Lower leg skin (tissue), 3 donors: ENCODE measurements at regions not wholly inside any gene's neighbourhood (a gene's known extent, or its start where the extent isn't known, plus 50 kb on each side); places are given as distances from the start of the nearest gene placed in this dataset.

ENCODE experiments used
- POLR2A ChIP-seq, 2 donors: fragments of 450-650 bp; IDR thresholded peaks; one replicate each; pipeline ENCODE4 v1.6.1; 2016 to 2017; ENCODE audit warnings: antibody characterized with exemption in 2 of 2, mild to moderate bottlenecking in 1 of 2, moderate library complexity in 1 of 2
- TF ChIP-seq, protein P1 (sequence below), 3 donors: fragments of 450-650 bp; IDR thresholded peaks; one replicate each; pipeline ENCODE4 v1.5.1; 2016; ENCODE audit warnings: antibody characterized with exemption in 3 of 3, mild to moderate bottlenecking in 3 of 3, moderate library complexity in 2 of 3

DNA sequence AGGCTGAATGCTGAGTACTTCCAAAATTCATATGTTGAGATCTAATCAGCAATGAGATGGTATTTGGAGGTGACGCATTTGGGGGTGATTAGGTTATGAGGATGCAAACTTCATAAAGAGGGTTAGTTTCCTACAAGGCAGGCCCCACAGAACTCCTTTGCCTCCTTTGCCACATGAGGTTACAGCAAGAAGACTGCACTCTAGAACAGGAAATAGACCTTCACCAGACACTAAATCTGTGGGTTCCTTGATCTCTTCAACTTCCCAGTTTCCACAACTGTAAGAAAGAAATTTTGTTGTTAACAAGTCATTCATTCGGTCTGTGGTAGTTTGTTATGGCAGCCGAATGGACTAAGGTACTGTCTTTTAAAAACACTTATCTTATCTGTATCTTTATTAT is 681.9 kb upstream of the HS3ST1 start:
- TF ChIP-seq, protein P1, sequence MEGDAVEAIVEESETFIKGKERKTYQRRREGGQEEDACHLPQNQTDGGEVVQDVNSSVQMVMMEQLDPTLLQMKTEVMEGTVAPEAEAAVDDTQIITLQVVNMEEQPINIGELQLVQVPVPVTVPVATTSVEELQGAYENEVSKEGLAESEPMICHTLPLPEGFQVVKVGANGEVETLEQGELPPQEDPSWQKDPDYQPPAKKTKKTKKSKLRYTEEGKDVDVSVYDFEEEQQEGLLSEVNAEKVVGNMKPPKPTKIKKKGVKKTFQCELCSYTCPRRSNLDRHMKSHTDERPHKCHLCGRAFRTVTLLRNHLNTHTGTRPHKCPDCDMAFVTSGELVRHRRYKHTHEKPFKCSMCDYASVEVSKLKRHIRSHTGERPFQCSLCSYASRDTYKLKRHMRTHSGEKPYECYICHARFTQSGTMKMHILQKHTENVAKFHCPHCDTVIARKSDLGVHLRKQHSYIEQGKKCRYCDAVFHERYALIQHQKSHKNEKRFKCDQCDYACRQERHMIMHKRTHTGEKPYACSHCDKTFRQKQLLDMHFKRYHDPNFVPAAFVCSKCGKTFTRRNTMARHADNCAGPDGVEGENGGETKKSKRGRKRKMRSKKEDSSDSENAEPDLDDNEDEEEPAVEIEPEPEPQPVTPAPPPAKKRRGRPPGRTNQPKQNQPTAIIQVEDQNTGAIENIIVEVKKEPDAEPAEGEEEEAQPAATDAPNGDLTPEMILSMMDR (IDR thresholded peaks at IDR 0.05): no peak
- TF ChIP-seq POLR2A (IDR thresholded peaks at IDR 0.05): no peak
